ENCODE measurements at regions not wholly inside any gene's neighbourhood (a gene's known extent, or its start where the extent isn't known, plus 50 kb on each side); places are given as distances from the start of the nearest gene placed in this dataset.
"Not testable (repeated sequence)": the region's sequence is repeated elsewhere in the genome, so short reads cannot be mapped to it uniquely, and the experiment has no call there.

GRCh38 chr1:121538148-121538547 lies 353.4 kb downstream of the SRGAP2C start:
- not testable (repeated sequence) for H3K27me3 ChIP-seq (ENCODE audit: control insufficient read depth in 2 of 2, insufficient read depth in 2 of 2, low read length in 2 of 2); H3K4me1 ChIP-seq (ENCODE audit: control insufficient read depth in 2 of 2, insufficient read depth in 2 of 2, low read length in 2 of 2); H3K36me3 ChIP-seq (ENCODE audit: control insufficient read depth in 2 of 2, insufficient read depth in 2 of 2, low read length in 2 of 2); H3K9ac ChIP-seq (ENCODE audit: low read depth in 1 of 2, low read length in 2 of 2); H3K4me3 ChIP-seq (ENCODE audit: low read length in 2 of 2); H3K27ac ChIP-seq (ENCODE audit: low read depth in 2 of 2, low read length in 2 of 2); H3K9me3 ChIP-seq (ENCODE audit: control insufficient read depth in 2 of 2, low read length in 2 of 2)

- H3K9ac ChIP-seq (ENCODE audit: low read depth in 1 of 2, low read length in 2 of 2), result no peak overlapping the region
These were observed 354.3 kb downstream of the SRGAP2C start for GRCh38 chr1:121538943-121539575.

GRCh38 chr1:121543988-121544387 lies 359.2 kb downstream of the SRGAP2C start:
- not testable (repeated sequence) for H3K36me3 ChIP-seq (ENCODE audit: control insufficient read depth in 2 of 2, insufficient read depth in 2 of 2, low read length in 2 of 2); H3K27ac ChIP-seq (ENCODE audit: low read depth in 2 of 2, low read length in 2 of 2); H3K4me3 ChIP-seq (ENCODE audit: low read length in 2 of 2); H3K9ac ChIP-seq (ENCODE audit: low read depth in 1 of 2, low read length in 2 of 2); H3K9me3 ChIP-seq (ENCODE audit: control insufficient read depth in 2 of 2, low read length in 2 of 2); H3K4me1 ChIP-seq (ENCODE audit: control insufficient read depth in 2 of 2, insufficient read depth in 2 of 2, low read length in 2 of 2); H3K27me3 ChIP-seq (ENCODE audit: control insufficient read depth in 2 of 2, insufficient read depth in 2 of 2, low read length in 2 of 2)

More at GRCh38 chr1:121538943-121539575, 354.3 kb downstream of the SRGAP2C start:
- Histone ChIP-seq H3K4me1 (ENCODE audit: control insufficient read depth in 2 of 2, insufficient read depth in 2 of 2, low read length in 2 of 2) (no peaks in the 10 kb centered on the region), H3K27ac (ENCODE audit: low read depth in 2 of 2, low read length in 2 of 2) (no peak overlapping the region), H3K36me3 (ENCODE audit: control insufficient read depth in 2 of 2, insufficient read depth in 2 of 2, low read length in 2 of 2) (no peaks in the 10 kb centered on the region), H3K4me3 (ENCODE audit: low read length in 2 of 2) (no peak overlapping the region), H3K27me3 (ENCODE audit: control insufficient read depth in 2 of 2, insufficient read depth in 2 of 2, low read length in 2 of 2) (no peaks in the 10 kb centered on the region), H3K9me3 (ENCODE audit: control insufficient read depth in 2 of 2, low read length in 2 of 2) (no peaks in the 10 kb centered on the region)

- Histone ChIP-seq H3K36me3 (ENCODE audit: control insufficient read depth in 2 of 2, insufficient read depth in 2 of 2, low read length in 2 of 2) (no peaks in the 10 kb centered on the region), H3K27ac (ENCODE audit: low read depth in 2 of 2, low read length in 2 of 2) (no peak overlapping the region), H3K4me3 (ENCODE audit: low read length in 2 of 2) (no peak overlapping the region), H3K4me1 (ENCODE audit: control insufficient read depth in 2 of 2, insufficient read depth in 2 of 2, low read length in 2 of 2) (no peaks in the 10 kb centered on the region), H3K9me3 (ENCODE audit: control insufficient read depth in 2 of 2, low read length in 2 of 2) (no peaks in the 10 kb centered on the region), H3K27me3 (ENCODE audit: control insufficient read depth in 2 of 2, insufficient read depth in 2 of 2, low read length in 2 of 2) (no peaks in the 10 kb centered on the region), H3K9ac (ENCODE audit: low read depth in 1 of 2, low read length in 2 of 2) (no peak overlapping the region)
These were observed 359.7 kb downstream of the SRGAP2C start for GRCh38 chr1:121544500-121544899.

GRCh38 chr1:121545899-121546298 lies 361.1 kb downstream of the SRGAP2C start:
- not testable (repeated sequence) for H3K4me3 ChIP-seq (ENCODE audit: low read length in 2 of 2); H3K4me1 ChIP-seq (ENCODE audit: control insufficient read depth in 2 of 2, insufficient read depth in 2 of 2, low read length in 2 of 2); H3K9me3 ChIP-seq (ENCODE audit: control insufficient read depth in 2 of 2, low read length in 2 of 2); H3K27me3 ChIP-seq (ENCODE audit: control insufficient read depth in 2 of 2, insufficient read depth in 2 of 2, low read length in 2 of 2); H3K9ac ChIP-seq (ENCODE audit: low read depth in 1 of 2, low read length in 2 of 2); H3K27ac ChIP-seq (ENCODE audit: low read depth in 2 of 2, low read length in 2 of 2); H3K36me3 ChIP-seq (ENCODE audit: control insufficient read depth in 2 of 2, insufficient read depth in 2 of 2, low read length in 2 of 2)

GRCh38 chr1:121546830-121547591 lies 362.2 kb downstream of the SRGAP2C start:
- Histone ChIP-seq H3K4me3 (ENCODE audit: low read length in 2 of 2) (no peak overlapping the region), H3K4me1 (ENCODE audit: control insufficient read depth in 2 of 2, insufficient read depth in 2 of 2, low read length in 2 of 2) (no peaks in the 10 kb centered on the region), H3K27ac (ENCODE audit: low read depth in 2 of 2, low read length in 2 of 2) (no peak overlapping the region), H3K27me3 (ENCODE audit: control insufficient read depth in 2 of 2, insufficient read depth in 2 of 2, low read length in 2 of 2) (no peaks in the 10 kb centered on the region), H3K9me3 (ENCODE audit: control insufficient read depth in 2 of 2, low read length in 2 of 2) (no peaks in the 10 kb centered on the region), H3K36me3 (ENCODE audit: control insufficient read depth in 2 of 2, insufficient read depth in 2 of 2, low read length in 2 of 2) (no peaks in the 10 kb centered on the region), H3K9ac (ENCODE audit: low read depth in 1 of 2, low read length in 2 of 2) (no peak overlapping the region)

GRCh38 chr1:121547726-121548125 lies 363.0 kb downstream of the SRGAP2C start:
- not testable (repeated sequence) for H3K9ac ChIP-seq (ENCODE audit: low read depth in 1 of 2, low read length in 2 of 2); H3K9me3 ChIP-seq (ENCODE audit: control insufficient read depth in 2 of 2, low read length in 2 of 2); H3K4me1 ChIP-seq (ENCODE audit: control insufficient read depth in 2 of 2, insufficient read depth in 2 of 2, low read length in 2 of 2); H3K4me3 ChIP-seq (ENCODE audit: low read length in 2 of 2); H3K36me3 ChIP-seq (ENCODE audit: control insufficient read depth in 2 of 2, insufficient read depth in 2 of 2, low read length in 2 of 2); H3K27me3 ChIP-seq (ENCODE audit: control insufficient read depth in 2 of 2, insufficient read depth in 2 of 2, low read length in 2 of 2); H3K27ac ChIP-seq (ENCODE audit: low read depth in 2 of 2, low read length in 2 of 2)

GRCh38 chr1:121550817-121551216 lies 366.0 kb downstream of the SRGAP2C start:
- not testable (repeated sequence) for H3K4me3 ChIP-seq (ENCODE audit: low read length in 2 of 2); H3K9ac ChIP-seq (ENCODE audit: low read depth in 1 of 2, low read length in 2 of 2); H3K4me1 ChIP-seq (ENCODE audit: control insufficient read depth in 2 of 2, insufficient read depth in 2 of 2, low read length in 2 of 2); H3K36me3 ChIP-seq (ENCODE audit: control insufficient read depth in 2 of 2, insufficient read depth in 2 of 2, low read length in 2 of 2); H3K9me3 ChIP-seq (ENCODE audit: control insufficient read depth in 2 of 2, low read length in 2 of 2); H3K27me3 ChIP-seq (ENCODE audit: control insufficient read depth in 2 of 2, insufficient read depth in 2 of 2, low read length in 2 of 2); H3K27ac ChIP-seq (ENCODE audit: low read depth in 2 of 2, low read length in 2 of 2)

- H3K4me3 ChIP-seq (ENCODE audit: low read length in 2 of 2); H3K36me3 ChIP-seq (ENCODE audit: control insufficient read depth in 2 of 2, insufficient read depth in 2 of 2, low read length in 2 of 2); H3K27ac ChIP-seq (ENCODE audit: low read depth in 2 of 2, low read length in 2 of 2); H3K4me1 ChIP-seq (ENCODE audit: control insufficient read depth in 2 of 2, insufficient read depth in 2 of 2, low read length in 2 of 2); H3K27me3 ChIP-seq (ENCODE audit: control insufficient read depth in 2 of 2, insufficient read depth in 2 of 2, low read length in 2 of 2); H3K9ac ChIP-seq (ENCODE audit: low read depth in 1 of 2, low read length in 2 of 2); H3K9me3 ChIP-seq (ENCODE audit: control insufficient read depth in 2 of 2, low read length in 2 of 2): not testable (repeated sequence)
These were observed 366.7 kb downstream of the SRGAP2C start for GRCh38 chr1:121551491-121551890.

GRCh38 chr1:121556560-121556959 lies 371.8 kb downstream of the SRGAP2C start:
- not testable (repeated sequence) for H3K36me3 ChIP-seq (ENCODE audit: control insufficient read depth in 2 of 2, insufficient read depth in 2 of 2, low read length in 2 of 2); H3K27ac ChIP-seq (ENCODE audit: low read depth in 2 of 2, low read length in 2 of 2); H3K4me3 ChIP-seq (ENCODE audit: low read length in 2 of 2); H3K4me1 ChIP-seq (ENCODE audit: control insufficient read depth in 2 of 2, insufficient read depth in 2 of 2, low read length in 2 of 2); H3K27me3 ChIP-seq (ENCODE audit: control insufficient read depth in 2 of 2, insufficient read depth in 2 of 2, low read length in 2 of 2); H3K9ac ChIP-seq (ENCODE audit: low read depth in 1 of 2, low read length in 2 of 2); H3K9me3 ChIP-seq (ENCODE audit: control insufficient read depth in 2 of 2, low read length in 2 of 2)
